ENCODE measurements at regions not wholly inside any gene's neighbourhood (a gene's known extent, or its start where the extent isn't known, plus 50 kb on each side); places are given as distances from the start of the nearest gene placed in this dataset.

- TF ChIP-seq CTCF (IDR thresholded peaks at IDR 0.05; ENCODE audit: extremely low read depth in 1 of 2, insufficient read depth in 1 of 2, low read depth in 1 of 2, low read length in 2 of 2) (no peak), POLR2AphosphoS5 (IDR thresholded peaks at IDR 0.05; ENCODE audit: insufficient read depth, low read depth, low read length) (no peak), MYC (IDR thresholded peaks at IDR 0.05; ENCODE audit: low read depth, low read length) (no peak), EZH2 (IDR thresholded peaks at IDR 0.05; ENCODE audit: borderline replicate concordance, low read depth, low read length, severe bottlenecking) (no peak), POLR2A (IDR thresholded peaks at IDR 0.05; ENCODE audit: low read depth, low read length) (no peak), MAX (IDR thresholded peaks at IDR 0.05; ENCODE audit: insufficient read depth, insufficient read length) (no peak)
Observed at GRCh38 chr2:42856106-42856860, 63.9 kb upstream of the HAAO start.

Data from endothelial cell of umbilical vein (primary cell).